ENCODE measurements at regions not wholly inside any gene's neighbourhood (a gene's known extent, or its start where the extent isn't known, plus 50 kb on each side); places are given as distances from the start of the nearest gene placed in this dataset.

DNA sequence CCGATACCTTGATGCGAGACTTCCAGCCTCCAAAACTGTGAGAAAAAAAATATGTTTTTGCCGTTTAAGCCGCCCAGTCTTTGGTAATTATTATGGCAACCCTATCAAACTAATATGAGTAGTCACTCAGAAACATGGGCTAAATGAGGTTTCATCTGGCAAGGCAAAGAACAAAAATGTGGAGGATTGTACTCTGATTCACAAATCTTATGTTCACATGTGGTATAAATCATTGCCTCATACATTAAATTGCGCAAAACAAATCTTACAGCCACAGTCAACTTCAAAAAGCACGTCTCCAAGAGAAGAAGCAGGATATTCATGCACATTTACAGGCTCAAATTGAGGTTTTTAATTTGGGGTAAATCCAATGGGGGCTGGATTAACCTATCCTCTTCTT lies 1435.4 kb upstream of the LRRTM1 start:
- no peak for DNase-seq

- no peak for DNase-seq
Observed at GRCh38 chr2:81734981-81735380, 1430.4 kb upstream of the LRRTM1 start.

- no peak for DNase-seq
Observed at GRCh38 chr2:81714817-81715216, 1410.3 kb upstream of the LRRTM1 start.

DNA sequence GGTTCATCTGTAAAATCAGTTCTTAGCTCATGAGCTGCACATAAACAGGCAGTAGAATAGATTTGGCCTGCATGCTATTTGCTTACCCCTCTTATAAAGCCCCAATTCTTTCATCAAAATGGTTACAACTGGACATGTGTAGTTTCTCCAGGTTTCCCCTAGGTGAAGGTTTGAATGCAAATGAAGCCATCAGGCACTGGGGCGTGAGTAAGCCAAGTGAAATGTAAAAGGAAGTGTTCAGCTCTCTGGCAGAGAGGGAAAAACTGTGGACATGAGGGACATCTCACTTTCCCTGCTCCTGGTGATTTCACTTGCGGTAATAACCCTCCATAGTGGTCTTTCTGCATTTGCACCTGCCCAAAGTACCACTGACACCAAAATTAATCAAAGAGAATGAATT lies 1402.3 kb upstream of the LRRTM1 start:
- no peak for DNase-seq

DNA sequence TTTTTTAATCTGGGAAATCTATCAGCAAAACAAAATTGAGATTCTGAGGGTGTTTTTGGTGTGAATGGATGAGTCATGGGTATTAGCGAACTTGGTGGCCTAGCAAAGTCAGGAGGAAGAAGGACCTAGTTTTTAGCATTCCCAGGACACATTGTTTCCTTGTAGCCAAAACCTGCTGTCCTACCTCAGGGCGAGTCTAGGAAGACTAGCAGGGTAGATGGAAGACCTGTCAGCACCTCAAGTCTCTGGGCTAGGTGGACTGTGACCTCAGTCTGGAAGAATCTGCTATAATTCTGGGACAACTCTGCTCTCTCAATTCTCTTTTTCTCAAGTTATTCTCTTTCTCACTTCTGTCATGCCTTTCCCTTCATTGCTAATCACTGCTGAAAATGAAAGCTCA lies 1399.3 kb upstream of the LRRTM1 start:
- DNase-seq = no peak

GRCh38 chr2:81692566-81692965 lies 1388.0 kb upstream of the LRRTM1 start:
- DNase-seq = no peak

DNA sequence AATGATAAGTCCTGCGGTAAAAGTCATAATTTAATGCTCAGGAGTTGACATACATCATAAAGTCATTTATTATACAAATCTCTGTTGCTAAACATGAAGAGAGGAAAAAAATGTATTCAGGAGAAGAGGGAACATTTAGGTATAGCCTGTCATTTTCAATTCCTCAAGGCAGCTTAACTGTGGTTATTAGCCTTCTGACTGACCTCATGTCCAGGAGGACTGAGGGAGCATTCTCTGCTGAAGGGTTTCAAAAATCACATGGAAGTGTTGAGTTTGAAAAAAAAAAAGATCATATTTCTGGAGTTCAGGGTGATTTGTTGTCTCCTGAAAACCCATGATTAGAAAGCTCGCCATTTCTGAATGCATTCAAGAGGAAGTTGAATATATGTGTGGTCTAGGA lies 1371.1 kb upstream of the LRRTM1 start:
- no peak for DNase-seq

GRCh38 chr2:81672923-81673322 lies 1368.4 kb upstream of the LRRTM1 start:
- no peak for DNase-seq

- DNase-seq = no peak
Observed at GRCh38 chr2:81672516-81672915, 1368.0 kb upstream of the LRRTM1 start.

- DNase-seq = no peak
Observed at GRCh38 chr2:81670885-81671284, 1366.3 kb upstream of the LRRTM1 start.

- no peak for DNase-seq
Observed at GRCh38 chr2:81661081-81661480, 1356.5 kb upstream of the LRRTM1 start.

DNA sequence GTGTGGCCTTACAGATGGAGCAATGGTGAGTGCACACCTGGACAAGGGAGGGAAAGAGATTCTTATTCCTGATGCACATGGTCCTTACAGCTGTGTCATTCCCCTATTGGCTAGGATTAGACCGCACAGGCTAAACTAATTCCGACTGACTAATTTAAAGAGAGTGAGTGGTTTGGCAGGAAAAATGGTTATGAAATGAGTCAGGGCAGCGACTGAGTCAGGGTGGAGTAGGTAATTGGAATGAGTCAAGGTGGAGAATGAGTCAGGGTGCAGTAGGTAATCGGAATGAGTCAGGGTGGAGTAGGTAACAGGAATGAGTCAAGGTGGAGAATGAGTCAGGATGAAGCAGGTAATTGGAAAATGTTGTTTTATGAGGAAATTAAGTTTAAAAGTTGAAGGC lies 1353.7 kb upstream of the LRRTM1 start:
- no peak for DNase-seq

DNA sequence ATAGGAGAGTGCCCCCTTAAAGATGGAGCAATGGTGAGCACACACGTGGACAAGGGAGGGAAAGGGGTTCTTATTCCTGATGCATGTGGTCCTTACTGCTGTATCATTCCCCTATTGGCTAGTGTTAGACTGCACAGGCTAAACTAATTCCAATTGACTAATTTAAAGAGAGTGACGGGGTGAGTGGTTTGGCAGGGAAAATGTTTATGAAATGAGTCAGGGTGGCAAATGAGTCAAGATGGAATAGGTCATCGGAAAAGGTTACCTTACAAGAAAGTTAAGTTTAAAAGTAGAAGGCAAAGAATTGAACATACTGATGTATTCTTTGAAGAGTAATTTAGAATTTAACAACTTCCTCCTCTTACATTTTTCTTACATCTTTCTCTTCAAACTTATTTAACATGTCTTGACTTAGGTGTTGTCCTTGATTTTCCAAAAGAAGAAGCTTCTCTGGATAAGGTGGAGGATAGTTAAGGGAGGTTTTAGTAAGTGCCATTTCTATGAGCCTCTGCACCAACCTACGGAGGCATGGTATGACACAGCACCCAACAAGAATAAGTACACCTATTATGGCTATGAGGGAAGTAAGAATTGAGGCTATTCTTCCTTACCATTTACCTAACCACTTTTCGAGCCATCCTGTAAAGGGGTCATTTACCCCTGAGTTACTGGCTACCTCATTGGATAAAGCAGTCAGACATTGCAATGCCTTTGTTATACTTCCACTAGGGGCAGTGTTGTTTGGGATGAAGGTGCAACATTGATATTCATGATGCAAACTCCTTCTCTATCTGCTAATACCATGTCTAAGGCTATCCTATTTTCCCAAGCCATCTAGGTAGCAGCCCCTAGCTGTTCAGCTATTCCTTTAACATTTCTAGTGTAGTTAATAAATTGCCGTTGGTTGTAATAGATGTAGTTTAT lies 1345.8 kb upstream of the LRRTM1 start:
- no peak for DNase-seq

DNA sequence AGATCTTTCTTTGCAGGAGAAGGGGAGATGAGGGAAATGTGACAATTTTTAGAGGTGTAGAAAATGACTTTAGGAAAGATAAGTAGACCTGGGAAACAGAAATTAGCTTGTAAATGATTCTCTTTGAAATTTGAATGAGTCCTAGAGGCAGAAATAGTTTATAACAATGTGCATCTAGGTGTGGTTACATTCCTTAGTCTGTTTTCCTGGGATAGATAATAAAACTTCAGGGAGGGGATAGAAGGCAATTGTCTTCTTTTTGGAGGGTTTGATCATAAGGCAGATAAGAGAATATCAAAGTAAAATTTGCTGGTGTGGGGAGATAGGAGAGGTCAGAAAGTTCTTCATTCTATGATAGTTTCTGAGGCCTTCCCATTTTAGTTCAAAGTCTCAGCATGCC lies 1344.3 kb upstream of the LRRTM1 start:
- DNase-seq = no peak

DNA sequence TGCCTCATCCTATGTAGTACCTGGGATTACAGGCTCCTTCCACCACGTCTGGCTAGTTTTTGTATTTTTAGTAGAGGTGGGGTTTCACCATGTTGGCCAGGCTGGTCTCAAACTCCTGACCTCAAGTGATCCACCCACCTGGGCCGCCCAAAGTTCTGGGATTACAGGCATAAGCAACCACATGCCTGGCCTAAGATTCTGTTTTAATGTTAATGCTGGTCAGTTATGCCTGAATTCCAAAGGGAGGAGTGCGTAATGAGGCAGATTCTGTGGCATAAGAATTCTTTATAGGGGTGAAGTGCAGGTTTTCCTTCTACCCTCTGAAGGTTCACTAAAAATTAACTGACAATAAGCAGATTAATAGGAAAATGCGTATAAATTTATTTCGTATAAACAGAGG lies 1343.8 kb upstream of the LRRTM1 start:
- DNase-seq = no peak

DNA sequence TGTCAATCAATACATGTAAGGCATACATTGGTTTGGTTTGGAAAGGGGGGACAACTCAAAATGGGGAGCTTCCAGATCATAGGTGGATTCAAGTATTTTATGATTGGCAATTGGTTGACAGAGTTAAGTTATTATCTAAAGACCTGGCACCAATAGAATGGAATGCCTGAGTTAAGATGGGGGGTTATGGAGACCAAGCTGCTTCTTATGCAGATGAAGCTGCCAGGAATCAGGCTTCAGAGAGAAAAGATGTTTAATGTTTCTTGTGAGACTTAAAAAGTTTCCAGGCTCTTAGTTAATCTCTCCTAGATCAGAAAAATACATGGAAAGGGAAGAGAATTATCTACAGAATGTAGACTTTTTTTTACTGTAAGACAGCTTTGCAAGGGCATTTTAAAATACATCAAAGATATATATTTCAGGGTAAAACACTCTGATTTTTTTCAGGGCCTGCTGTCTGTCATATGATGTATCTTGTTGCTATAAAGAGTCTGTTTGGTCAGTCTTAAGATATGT lies 1343.2 kb upstream of the LRRTM1 start:
- no peak for DNase-seq

- no peak for DNase-seq
Observed at GRCh38 chr2:81645745-81646301, 1341.3 kb upstream of the LRRTM1 start.

DNA sequence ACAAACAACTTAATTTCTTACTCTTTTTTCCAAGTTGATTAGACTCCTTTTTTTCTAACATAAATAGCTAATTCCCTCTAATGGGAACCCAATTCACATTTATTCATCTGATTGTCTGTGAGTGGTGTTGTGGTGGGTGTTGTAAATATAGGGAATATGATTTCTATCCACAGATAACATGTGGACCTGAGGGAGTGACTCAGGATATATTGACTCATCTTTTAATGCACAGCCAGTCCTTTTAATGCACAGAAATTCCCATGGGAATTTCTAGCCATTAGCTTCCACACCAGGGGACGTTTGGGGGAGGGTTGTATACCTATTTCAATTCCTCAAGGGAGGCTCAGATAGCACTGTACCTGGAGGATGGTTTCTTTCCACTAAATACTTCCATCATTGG lies 1339.6 kb upstream of the LRRTM1 start:
- DNase-seq = no peak

DNA sequence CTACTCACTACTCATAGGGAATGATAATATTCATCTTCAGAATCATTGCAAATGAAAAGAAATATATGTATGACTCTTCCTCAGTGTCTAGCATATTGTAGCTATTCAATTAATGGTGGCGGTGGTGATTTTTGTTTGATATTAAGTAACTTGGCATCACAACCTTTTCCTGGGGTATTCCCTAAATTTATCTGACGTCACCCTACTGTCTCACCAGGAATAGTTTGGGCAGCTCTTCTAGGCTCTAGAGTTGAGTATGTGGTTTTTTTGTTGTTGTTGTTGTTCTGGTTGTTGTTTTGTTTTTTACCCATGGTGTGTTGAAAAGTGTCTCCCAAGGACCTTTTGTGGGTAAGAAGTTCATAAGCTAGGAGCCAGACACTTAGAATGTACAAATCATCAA lies 1320.3 kb upstream of the LRRTM1 start:
- no peak for DNase-seq

GRCh38 chr2:81600088-81600487 lies 1295.5 kb upstream of the LRRTM1 start:
- no peak for DNase-seq

DNA sequence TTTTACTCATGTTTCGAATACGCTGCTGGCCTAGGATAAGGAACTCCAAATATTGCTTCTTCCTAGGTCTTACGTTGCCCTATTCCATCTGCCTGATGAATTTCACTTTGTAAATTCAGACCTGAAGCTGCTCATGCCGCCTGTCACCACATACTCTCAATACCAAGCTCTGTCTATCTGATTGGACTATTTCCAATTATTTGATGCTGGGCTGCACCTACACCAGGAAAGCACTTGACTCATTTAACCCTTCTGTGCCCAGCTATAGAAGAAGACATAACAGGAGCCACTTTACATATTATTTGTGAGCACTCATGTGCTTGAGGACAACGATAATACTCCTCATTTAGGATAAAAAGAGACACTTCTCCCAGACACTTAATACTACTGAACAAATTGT lies 1293.9 kb upstream of the LRRTM1 start:
- peak in 1 of 2 experiments; percentile 3 for DNase-seq

GRCh38 chr2:81589406-81589805 lies 1284.9 kb upstream of the LRRTM1 start:
- no peak for DNase-seq

- no peak for DNase-seq
Observed at GRCh38 chr2:81583311-81584108, 1279.0 kb upstream of the LRRTM1 start.

- DNase-seq = no peak
Observed at GRCh38 chr2:81576713-81577112, 1272.2 kb upstream of the LRRTM1 start.

Measured in SHP77 (cell line).